HG02970 (cell line): ENCODE measurements at regions not wholly inside any gene's neighbourhood (a gene's known extent, or its start where the extent isn't known, plus 50 kb on each side); places are given as distances from the start of the nearest gene placed in this dataset.

ENCODE experiments used
- ATAC-seq: cut with Tn5 transposase; IDR thresholded peaks from one replicate; pipeline ENCODE4 v1.9.1; 2021; ENCODE audit warnings: mild to moderate bottlenecking, moderate library complexity, moderate number of reproducible peaks; ENCODE audit not compliant: unreplicated experiment, low FRiP score

DNA sequence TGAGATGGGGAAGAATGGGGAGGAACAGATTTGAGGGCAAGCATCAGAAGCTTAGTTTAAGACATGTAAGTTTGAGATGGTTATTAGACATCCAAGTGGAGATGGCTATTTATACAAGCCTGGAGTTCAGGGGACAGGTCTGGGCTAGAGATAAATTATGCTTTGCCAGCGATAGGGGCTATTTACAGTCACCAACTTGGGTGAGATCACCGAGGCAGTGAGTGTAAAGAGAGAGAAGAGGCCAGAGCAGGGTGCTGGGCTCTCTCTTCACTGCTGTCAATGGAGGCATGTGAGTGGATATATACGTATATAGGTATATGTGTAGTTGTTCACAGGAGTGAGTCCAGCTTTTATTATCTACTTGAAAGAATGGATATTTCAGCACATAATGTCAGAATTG is 81.0 kb downstream of the QPCT start:
- ATAC-seq, result no peak

DNA sequence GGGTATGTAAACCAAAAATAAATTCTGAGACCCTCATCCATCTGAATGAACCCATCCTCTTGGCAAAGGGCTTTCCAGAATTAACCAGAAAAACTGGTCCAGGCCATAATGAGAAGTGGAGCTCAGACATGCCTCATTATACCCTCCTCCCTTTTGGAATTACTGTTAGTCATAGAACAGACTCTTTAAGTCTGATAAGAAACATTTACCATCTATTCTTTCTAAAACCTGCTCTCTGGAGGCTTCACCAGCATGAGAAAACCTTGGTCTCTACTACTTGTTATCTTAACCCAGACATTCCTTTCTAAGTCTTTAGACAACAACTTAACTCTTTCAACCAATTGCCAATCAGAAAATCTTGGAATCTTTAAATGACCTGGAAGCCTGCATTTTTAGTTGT is 82.8 kb downstream of the QPCT start:
- no peak for ATAC-seq

DNA sequence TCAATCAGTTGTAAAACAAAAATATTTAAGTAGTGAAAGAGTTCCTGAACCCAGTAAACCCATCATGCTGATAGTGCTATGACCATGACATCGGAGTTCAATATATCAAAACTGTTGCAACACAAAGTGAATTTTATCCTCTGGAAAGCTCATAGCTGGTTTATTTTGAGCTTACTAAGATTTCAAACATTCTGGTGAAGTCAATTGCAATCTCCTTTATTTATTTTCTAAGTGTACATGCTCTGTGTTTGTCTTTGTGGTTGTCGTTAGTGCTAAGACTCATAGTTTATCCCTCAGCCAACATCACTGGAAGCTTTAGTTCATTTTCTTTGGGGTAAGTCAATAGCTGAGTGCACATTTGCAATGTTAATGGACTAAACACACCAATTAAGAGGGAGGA is 91.9 kb downstream of the QPCT start:
- no peak for ATAC-seq

DNA sequence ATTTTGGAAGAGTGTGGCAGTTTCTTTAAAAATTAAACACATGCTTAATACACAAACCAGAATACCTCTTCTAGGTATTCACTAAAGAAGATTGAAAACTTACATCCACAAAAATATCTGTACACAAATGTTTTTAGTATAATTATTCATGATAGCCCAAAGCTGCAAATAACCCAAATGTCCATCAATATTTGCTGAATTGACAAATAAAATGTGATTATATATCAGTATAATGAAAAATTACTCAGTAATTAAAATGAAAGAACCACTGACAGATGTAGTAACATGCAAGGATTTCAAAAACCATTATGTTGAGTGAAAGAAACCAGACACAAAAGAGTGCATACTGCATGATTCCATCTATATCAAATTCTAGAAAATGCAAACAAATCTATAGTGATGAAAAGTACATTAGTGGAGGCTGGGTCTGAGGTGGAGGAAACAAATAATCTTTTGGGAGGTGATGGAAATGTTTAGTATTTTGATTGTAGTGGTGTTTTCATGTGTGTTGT is 94.8 kb downstream of the QPCT start:
- ATAC-seq, result no peak

DNA sequence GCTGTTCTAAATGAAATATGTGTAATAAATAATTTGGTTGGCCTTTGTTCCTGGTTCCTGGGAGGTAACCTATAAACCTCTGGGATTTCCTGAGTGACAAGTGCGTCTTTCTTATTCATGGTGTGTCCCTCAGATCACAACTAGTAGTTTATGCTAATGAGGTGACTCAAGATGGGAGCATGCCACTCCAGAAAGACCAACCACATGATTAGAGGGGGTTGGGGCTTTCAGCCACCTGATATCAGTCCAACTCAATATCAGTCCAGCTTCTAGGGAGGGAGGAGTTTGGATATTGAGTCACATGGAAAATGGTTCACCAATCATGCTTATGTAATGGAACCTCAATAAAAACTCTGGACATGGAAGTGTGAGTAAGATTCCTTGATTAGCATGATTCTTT is 96.6 kb downstream of the QPCT start:
- ATAC-seq, result no peak

DNA sequence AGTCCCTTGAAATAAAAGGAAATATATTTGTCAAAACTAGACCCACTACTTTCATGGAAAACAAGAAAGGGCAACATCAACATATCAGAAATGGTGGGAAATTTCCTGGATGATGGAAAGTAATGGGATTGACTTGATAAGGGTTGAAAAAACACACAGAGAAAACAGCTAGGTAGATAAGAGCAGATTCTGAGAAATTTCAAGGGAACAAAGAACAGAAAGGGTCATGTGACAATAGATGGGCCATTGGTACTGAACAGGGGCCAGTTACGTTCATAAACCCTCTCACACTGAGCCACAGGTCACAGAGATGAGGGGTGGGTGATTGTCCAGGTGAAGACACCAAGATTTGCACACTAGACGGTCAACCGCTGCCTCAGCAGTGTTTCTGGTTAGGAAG is 98.7 kb downstream of the QPCT start:
- no peak for ATAC-seq

DNA sequence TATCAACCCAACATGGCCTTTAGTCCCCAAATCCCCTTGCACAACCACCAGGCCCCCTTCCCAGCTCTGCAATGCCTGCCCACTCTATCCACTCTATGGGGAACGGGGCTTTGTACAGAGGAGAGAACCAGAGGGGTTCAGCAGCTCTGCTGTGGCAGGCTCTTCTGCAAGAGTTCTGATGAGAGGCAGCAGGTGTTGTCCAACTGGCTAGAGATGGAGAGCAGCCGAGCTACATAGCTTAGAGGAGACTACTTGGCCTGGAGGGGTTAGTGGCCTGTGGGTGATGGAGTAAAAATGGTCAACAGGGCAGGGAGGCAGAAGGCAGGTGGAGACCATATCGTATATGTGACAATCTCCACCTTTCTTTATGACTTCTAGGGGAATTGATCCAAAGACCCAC is 103.0 kb downstream of the QPCT start:
- ATAC-seq, result no peak

DNA sequence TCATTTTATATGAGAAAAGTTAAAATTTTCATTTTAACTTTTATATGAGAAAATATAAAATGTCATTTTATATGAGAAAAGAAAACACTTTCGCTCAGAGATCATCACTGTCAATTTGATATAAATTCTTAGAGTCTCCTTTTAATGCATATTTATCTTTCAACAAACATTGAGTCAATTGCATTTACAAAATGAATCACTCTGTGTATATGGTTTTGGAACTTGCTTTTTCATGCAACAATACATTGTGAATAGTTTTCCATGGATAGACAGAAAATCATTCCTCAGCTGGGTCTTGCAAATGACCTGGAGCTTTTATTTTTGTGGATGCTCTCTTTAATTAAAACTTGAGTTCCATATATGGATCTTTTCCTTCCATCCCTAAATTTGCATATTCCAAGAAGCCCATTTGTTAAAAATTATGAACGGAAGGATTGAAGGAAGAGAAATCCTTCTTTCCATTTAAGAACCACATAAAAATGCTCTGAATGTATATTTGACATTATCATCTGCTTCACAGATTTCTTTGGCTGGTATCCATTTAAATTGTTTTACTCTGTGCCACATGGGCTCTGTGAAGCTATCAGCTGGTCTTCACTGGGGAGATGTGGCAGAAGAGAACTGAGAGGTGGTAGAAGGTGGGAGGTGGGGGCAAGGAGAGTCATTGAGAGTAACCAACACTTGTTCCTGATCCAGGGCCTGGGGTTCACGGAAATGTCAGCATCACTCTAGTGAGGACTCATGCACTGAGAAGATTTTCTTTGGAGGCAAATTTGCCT is 104.1 kb downstream of the QPCT start:
- ATAC-seq, result no peak

DNA sequence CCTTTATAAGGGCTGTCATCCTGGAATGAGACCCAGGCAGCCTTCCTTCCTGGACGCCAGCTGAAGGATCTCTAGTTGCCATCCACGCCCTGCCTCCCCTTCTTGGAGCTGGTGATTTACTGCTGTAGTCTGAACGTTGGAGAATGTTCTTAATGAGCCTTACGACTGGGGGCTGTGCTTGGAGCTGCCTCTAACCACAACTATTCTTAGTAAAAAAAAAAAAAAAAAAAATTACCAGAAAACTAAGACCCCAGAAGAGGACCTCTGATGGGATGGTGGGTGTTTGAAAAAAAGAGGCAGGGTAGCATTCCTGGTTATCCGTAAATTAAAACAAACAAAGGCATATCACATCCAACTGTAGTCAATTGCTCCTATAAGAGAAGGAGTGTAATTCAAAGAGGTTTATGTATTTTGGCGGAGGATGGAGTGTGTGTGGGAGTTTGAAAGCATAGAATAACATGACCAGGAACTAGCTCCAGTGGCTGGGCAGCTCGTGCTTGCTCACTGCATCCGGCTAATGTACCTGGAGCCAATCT is 105.4 kb downstream of the QPCT start:
- no peak for ATAC-seq

DNA sequence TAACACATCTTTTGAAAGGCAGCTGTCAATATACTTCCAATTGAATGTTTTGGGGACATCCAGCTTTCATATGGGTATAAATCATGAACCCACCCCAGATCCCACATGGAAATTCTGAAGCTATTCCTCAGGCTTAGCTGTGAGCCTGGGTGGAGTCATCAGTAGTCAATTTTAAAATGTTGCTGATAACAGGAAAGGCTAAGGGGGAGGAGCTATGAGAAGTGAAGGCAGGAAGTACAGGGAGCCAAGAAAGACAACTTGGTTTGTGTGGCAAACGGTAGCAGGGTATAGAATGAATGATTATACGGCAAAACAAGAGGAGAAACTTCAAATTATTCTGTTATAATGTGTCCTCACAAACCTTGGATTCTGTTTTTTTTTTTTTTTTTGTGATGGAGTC is 108.6 kb downstream of the QPCT start:
- ATAC-seq, result no peak

DNA sequence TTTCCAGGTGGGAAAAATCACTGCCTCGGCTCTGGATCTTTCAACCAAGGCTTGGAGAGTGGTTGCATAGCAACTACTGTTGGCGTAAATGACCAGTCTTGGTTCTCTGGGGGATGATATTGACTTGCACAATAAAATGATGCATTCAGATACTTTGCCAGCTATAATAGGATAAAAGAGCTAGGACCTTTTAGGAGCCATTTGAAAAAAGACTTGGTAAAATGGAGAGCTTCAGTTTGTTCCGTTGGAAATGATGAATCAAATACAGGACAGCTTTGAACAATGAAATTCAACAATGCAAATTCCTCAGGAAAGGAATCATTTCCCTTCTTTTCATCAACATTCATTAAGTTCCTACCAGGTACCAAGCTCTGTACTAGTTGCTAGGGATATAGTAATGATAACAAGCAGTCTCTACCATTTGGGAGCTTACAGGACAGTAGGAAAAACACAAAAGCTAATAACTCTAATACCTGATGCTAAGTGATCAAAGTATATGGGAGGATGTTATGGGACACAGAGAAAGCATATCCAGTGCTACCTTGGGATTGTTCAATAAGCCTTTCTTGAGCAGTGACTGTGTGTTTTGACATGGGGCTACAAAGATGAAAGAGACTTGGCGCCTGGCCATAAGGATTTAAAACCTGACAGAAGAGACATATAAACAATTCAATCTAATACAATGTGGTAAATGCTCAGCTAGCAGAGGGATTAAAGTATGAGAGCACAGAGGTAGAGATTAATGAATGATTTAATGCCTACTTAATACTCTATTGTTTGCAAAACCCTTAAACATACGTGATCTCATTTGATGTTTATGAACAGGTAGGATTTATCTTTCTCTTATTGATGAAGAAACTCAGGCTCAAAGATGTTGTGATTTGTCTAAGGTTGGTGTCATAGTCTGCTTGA is 110.7 kb downstream of the QPCT start:
- no peak for ATAC-seq

DNA sequence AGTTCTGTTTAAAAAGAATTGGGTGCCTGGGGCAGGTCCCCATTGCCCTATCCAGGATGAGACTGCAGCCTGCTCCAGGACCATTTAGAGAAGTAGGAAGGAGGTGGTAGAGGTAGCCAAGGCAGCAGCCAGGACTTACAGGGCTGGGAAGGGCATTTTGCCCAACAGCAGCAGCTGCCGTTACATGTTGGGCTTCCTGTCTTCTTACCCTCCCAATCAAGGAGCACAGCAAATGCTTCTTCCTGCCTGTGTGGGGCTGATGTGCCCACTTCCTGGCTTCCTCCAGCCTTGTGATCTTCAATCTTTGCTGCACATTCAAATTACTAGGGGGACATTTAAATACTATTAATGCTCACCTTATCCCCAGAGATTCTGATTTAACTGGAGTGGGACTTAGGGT is 112.0 kb downstream of the QPCT start:
- no peak for ATAC-seq

DNA sequence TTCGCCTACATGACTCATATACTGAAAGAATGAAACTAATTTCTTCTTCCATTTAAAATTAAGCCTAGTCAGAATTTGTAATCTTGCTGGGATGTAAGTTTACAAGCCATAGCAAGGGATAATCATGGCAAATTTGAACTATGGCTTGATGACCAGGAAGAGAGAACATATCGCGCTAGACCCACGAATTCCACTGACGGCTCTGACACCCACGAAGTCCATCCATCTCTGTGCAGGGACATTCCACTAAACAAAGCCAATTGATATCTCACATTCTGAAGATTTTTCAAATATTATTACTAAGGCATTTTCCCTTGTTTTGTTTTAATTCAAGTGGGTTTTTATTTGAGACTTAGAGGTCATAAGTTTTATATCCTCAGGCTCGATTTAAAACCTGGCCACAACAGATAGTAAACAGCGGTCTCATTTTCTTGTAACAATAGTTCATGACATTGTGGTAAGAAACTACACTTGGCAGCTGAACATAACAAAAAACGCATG is 113.0 kb downstream of the QPCT start:
- ATAC-seq, result no peak

DNA sequence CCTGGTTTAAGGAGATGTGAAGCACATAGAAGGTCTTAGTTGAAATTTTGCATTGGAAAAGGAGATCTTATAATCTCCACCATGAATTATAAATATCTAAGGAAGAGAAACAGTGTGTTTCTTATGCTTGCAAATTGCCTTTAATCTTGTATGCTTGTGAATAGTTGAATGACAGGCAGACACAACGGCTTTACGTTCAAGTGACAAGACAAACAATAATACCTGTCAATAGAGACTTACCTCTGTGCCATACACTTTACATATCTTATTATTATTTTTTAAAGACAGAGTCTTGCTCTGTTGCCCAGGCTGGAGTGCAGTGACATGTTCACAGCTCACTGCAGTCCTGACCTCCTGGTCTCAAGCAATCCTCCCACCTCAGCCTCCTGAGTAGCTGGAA is 113.7 kb downstream of the QPCT start:
- ATAC-seq, result no peak

DNA sequence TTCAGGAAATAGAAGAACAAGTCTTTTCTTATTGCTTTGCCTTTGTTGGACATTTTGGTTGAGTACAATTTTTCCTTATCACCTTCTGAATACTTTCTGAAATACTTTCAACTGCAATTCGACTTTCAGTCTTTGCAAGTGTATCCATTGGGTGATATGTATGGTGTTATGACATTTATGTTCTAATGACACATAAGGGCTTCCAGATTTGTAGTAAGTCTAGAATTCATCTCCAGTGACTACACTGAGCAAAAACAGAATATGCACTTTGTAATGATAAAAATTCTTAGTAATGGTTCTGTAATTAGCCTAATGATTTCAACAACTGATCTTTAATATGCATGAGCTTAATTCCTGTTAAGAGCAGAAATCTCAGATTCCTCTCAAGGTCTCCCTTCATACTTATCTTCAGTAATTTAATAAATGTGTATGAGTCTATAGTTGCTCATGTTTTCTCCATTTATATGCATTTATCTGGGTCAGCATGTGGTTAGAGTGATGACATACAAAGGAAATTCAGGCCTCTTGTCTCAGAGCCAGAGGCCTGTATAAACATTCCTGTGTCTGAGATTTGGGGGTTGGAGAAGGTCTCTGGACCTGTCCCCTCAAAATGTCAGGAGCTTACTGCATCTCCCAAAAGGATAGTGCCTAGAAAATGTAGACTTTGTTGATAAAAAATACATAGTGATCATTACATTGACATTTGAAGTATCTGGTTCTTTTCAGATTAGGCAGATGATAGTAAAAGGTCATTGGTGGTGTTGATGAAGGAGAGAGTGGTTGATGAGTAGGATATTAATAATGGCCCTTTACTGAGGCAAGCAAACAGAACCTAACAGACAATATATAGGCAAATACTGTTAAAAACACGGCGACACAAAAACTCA is 114.9 kb downstream of the QPCT start:
- ATAC-seq, result no peak

DNA sequence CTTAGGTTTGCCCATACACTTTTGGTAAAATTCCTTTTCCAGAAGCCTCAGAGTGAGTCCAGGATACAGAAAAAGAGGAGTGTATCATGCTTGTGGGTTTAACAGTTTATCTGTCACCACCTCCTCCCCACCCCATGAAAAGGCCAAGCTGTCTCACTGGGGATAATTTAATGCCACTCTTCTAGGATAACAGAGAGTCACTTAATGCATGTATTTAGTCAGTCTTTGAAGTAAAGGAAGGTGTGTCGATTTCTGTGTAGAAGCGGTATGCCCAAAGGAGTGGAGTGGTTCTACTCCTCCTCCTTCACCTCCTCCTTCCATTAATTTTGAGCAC is 116.4 kb downstream of the QPCT start:
- no peak for ATAC-seq

DNA sequence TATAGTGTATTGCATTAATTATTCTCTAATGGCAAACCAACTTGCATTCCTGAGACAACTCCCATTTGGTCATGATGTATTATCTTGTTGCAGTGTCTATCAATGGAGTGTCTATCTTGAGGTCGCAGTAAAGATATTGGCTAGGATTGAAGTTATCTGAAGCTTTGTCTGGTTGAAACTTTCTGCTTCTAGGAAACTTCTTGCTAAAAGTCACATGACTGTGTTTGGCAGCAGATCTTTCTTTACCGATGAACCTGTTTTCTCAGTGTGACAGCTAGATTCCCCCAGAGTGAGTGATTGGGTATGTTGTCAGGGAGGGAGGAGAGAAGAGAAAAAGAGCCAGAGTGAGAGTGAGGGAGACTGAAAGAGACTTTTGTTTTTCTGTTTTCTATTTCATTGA is 119.6 kb downstream of the QPCT start:
- ATAC-seq, result no peak

DNA sequence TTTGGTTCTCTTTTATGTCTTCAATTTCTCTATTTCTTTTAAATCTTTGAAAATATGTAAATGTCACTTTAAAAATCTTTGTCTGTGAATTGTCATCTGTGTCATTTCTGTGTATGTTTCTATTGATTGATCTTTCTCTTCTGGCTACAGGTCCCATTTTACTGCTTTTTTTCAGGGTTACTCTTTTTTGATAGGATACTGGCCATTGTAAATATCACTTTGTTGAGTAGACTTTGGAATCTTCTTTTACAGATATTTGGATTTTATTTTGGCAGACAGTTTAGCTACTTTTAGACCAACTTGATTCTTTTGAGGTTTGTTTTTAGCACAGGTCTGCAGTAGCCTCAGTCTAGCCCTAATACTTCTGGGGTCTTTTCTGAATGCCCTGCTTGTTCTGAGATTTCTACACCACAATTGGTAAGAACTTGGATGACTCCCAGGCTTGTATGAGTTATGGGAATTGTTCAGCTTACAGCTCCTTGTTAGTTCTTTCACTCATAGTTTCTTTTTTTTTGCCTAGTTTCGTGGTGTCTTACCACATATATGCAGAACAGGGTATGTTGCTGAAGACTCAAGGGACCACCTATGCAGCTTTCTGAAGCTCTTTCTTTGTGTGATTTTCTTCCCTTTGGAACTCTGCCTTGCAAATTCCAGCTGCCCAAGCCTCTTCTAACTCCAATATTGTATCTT is 122.2 kb downstream of the QPCT start:
- no peak for ATAC-seq

DNA sequence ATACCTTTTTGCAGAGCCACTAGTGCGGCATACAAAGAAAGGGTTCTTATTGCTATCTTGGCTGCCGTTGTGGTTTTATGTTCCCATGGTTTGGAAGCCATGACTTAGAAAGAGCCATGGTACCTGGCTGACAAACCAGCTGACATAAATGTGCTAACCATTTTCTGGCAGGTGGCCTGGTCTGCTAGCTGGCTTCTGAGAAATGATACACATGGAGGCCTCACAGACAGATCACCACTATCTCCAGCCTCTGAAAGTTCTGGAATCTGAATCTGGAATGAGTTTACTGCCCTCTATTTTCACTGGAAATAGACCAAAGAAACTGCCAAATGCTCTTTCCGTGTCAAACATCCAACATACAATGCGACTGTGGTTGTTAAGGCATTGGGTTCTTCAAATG is 123.7 kb downstream of the QPCT start:
- ATAC-seq, result no peak

DNA sequence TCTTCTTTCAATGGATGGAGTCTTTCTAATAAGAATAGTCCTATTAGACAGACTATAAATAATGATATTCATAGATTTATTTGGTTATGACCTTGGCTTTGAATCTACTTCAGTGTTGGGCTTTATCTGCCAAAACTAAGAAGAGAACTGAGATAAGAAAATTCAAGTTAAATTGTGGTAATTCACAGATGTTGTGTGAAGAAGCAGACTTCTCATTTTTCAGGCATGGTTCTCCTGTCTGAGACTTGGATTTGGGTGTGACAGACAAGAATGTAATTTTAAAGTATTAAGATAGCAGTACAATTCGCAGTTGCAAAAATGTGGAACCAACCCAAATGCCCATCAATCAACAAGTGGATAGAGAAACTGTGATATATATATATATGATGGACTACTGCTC is 124.7 kb downstream of the QPCT start:
- no peak for ATAC-seq
